ENCODE measurements at regions not wholly inside any gene's neighbourhood (a gene's known extent, or its start where the extent isn't known, plus 50 kb on each side); places are given as distances from the start of the nearest gene placed in this dataset.

DNA sequence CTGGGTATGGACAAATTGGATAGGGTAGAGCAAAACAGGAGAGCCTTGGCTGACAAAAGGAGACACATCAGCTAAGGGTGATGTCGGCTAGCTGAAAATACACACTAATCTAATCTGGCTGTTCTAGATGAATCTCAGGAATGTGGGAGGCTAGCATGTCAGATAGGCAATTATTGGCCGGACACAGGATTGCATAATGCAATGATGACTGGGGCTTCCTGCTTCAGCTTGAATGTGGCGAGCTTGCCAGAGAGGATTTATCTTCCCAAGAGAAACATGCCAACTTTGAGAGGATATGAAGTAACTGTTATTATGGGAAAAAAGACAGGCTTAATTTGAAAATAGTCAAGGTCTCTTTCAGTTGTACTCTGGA lies 102.4 kb downstream of the TRIB2 start:
- no peak for TF ChIP-seq SPI1 (IDR thresholded peaks at IDR 0.05; ENCODE audit: borderline replicate concordance, low read depth)
- TF ChIP-seq GABPA (IDR thresholded peaks at IDR 0.05; ENCODE audit: low read depth), result no peak
- no peak for TF ChIP-seq POLR2AphosphoS5 (IDR thresholded peaks at IDR 0.05; ENCODE audit: low read depth)
- TF ChIP-seq, protein P1, sequence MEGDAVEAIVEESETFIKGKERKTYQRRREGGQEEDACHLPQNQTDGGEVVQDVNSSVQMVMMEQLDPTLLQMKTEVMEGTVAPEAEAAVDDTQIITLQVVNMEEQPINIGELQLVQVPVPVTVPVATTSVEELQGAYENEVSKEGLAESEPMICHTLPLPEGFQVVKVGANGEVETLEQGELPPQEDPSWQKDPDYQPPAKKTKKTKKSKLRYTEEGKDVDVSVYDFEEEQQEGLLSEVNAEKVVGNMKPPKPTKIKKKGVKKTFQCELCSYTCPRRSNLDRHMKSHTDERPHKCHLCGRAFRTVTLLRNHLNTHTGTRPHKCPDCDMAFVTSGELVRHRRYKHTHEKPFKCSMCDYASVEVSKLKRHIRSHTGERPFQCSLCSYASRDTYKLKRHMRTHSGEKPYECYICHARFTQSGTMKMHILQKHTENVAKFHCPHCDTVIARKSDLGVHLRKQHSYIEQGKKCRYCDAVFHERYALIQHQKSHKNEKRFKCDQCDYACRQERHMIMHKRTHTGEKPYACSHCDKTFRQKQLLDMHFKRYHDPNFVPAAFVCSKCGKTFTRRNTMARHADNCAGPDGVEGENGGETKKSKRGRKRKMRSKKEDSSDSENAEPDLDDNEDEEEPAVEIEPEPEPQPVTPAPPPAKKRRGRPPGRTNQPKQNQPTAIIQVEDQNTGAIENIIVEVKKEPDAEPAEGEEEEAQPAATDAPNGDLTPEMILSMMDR (IDR thresholded peaks at IDR 0.05; ENCODE audit: insufficient read depth, low read length), result no peak
- no peak for TF ChIP-seq REST (IDR thresholded peaks at IDR 0.05; ENCODE audit: insufficient replicate concordance, low read depth)
- H3K27me3 ChIP-seq (ENCODE audit: insufficient read depth, poor library complexity, severe bottlenecking), result no peaks in the 10 kb centered on the region
- peak; percentile 32 to 78 for DNase-seq (ENCODE audit: low read depth in 1 of 2, low spot score in 1 of 2)
- H3K27ac ChIP-seq (replicated peaks), result no peak overlapping the region
- no peak overlapping the region for H3K4me3 ChIP-seq (replicated peaks; ENCODE audit: insufficient read depth, low read length)

GRCh38 chr2:12819721-12820120 lies 103.0 kb downstream of the TRIB2 start:
- Histone ChIP-seq H3K4me3 (replicated peaks; ENCODE audit: insufficient read depth, low read length) (no peak overlapping the region), H3K27ac (replicated peaks) (0 out of 2 replicates have a peak overlapping the region, but pooled peaks have one; percentile 13), H3K27me3 (ENCODE audit: insufficient read depth, poor library complexity, severe bottlenecking) (no peaks in the 10 kb centered on the region)
- peak; percentile 56 to 59 for DNase-seq (ENCODE audit: low read depth in 1 of 2, low spot score in 1 of 2)
- TF ChIP-seq POLR2AphosphoS5 (IDR thresholded peaks at IDR 0.05; ENCODE audit: low read depth) (no peak), REST (IDR thresholded peaks at IDR 0.05; ENCODE audit: insufficient replicate concordance, low read depth) (no peak), SPI1 (IDR thresholded peaks at IDR 0.05; ENCODE audit: borderline replicate concordance, low read depth) (no peak), GABPA (IDR thresholded peaks at IDR 0.05; ENCODE audit: low read depth) (no peak)
- TF ChIP-seq, protein P1 (IDR thresholded peaks at IDR 0.05; ENCODE audit: insufficient read depth, low read length), result no peak

DNA sequence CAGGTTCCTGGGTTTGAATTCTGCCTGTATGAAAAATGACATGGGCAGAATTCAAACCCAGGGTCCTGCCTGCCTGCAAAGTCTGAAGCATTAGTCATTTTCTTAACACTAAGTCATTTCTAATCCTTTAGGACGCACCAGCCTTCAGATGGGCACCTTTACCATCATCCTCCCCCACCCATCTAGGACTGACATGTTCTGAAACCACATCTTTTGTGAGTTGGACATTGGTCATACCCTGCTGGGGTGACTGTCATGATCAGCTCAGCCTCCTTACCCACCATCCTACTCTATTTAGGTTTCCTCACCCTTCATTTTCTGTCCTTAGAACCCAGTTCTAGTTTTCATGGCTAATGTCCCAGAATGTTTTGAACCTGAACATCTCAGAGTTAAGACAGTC lies 104.9 kb downstream of the TRIB2 start:
- H3K27me3 ChIP-seq (ENCODE audit: insufficient read depth, poor library complexity, severe bottlenecking), result no peaks in the 10 kb centered on the region
- no peak overlapping the region for H3K4me3 ChIP-seq (replicated peaks; ENCODE audit: insufficient read depth, low read length)
- no peak for DNase-seq (ENCODE audit: low read depth in 1 of 2, low spot score in 1 of 2)
- TF ChIP-seq, protein P1 (IDR thresholded peaks at IDR 0.05; ENCODE audit: insufficient read depth, low read length), result no peak
- TF ChIP-seq GABPA (IDR thresholded peaks at IDR 0.05; ENCODE audit: low read depth), result no peak
- TF ChIP-seq POLR2AphosphoS5 (IDR thresholded peaks at IDR 0.05; ENCODE audit: low read depth), result no peak
- no peak for TF ChIP-seq SPI1 (IDR thresholded peaks at IDR 0.05; ENCODE audit: borderline replicate concordance, low read depth)
- no peak for TF ChIP-seq REST (IDR thresholded peaks at IDR 0.05; ENCODE audit: insufficient replicate concordance, low read depth)
- no peak overlapping the region for H3K27ac ChIP-seq (replicated peaks)
